GM21515 (cell line): ENCODE measurements at regions not wholly inside any gene's neighbourhood (a gene's known extent, or its start where the extent isn't known, plus 50 kb on each side); places are given as distances from the start of the nearest gene placed in this dataset.

Experiments used
- ATAC-seq: cut with Tn5 transposase; IDR thresholded peaks from one replicate; pipeline ENCODE4 v1.9.1; 2021; ENCODE audit not compliant: unreplicated experiment

DNA sequence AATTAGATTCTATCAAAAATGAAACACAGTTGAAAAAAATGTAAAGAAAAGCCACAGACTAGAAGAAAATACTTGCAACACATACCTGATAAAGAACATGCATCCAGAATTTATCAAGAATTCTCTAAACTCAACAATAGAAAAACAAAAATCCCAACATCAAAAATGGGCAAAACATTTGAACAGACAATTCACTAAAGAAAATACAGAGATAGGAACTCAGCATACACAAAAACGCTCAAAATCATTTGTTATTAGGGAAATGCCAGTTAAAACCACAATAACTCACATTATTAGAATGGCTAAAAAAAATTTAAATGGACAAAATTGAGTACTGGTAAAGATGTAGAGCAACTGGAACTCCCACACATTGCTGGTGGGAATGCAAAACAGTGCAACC lies 311.0 kb upstream of the PRDM1 start:
- ATAC-seq, result no peak

DNA sequence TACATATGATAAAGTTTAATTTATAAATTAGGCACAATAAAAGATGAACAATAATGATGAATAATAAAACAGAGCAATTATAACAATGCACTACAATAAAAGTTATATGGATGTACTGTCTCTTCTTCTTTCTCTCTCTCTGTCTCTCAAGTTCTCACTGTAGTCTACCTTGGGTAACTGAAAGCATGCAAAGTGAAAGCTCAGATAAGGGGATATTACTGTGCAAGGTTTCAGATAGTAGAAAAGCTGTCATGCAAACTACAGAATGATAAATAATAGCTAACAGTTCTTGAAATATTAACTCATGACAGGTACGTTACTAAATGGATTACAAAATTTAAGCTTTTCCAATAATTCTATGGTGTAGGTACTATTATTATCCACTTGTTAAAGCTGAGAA lies 311.9 kb upstream of the PRDM1 start:
- peak; percentile 61 for ATAC-seq

DNA sequence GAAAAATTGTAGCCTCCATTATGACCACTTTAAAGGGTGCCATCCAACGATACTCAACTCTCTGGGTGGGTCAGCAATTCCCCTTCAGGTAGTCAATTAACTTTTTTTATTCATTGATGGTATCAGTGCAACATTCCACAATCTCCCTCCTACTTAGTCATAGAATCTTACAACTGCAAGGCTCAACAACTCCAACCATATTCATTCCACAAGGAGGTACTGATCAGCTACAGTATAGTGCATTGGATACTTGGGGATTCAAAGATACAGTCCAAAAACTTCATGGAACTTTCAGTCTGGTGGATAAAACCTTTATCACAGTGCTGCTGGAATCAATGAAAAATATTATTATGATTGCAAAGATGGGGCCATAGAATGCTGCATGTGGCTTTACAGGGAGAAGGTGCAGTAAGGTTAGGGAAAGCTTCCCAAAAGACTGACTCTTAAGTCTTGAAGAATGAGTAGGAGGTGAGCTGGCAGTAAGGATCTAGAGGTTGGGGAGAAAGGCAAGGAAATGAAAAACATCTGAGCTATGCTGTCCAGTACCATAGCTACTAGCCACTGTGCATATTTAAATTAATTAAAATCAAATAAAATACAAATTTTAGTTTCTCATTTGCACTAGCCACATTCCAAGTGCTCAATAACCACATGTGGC lies 314.7 kb upstream of the PRDM1 start:
- no peak for ATAC-seq

DNA sequence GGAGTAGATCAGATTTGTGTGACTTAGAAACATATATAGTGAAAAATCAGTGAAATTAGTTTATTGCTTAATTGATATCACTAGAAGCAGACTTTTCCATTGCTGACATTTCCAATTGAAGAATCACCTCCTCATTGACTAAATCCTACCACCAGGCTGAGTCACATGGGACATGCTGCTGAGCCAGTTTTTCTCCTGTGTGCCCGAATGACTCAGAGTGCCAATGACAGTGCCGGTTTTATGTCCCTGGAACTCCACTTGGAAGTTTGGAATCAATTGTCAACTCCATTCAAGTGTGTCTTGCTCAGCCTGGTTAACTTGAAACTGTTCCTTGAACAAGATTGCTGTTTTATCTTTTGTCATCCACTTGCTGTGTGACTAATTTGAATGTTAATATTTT lies 316.1 kb upstream of the PRDM1 start:
- no peak for ATAC-seq

DNA sequence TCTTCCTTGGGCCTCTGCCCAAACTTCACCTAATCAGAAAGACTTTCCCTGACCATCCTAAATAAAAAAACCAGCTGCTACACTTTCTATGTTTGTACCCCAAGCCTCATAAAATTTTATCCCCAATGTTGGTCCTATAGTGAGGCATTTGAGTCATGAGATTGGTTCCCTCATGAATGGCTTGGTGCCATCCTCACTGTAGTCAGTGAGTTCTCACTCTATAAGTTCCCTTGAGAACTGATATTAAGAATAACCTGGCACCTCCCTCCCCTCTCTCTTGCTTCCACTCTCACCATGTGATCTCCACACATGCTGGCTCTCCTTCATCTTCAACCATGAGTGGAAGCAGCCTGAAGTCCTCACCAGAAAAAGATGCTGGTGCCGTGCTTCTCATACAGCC lies 316.9 kb upstream of the PRDM1 start:
- no peak for ATAC-seq

DNA sequence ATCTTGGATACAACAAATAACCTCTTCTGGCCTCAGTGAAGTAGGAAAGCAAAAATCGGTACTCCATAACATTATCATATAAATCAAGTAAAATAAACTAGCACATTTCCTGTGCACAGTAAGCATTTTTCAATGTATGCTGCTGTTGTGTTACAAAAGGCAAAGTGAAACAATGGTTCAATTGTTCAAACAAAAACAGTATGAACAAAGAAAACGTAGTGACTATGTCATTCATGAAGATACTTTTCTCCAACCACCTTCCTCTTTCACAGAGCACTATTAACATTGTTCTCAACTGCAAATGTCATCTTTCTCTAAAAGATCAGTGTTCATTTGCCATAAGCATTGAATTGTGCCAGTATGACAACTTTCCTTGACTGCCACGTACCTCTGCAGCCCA lies 318.6 kb upstream of the PRDM1 start:
- no peak for ATAC-seq

DNA sequence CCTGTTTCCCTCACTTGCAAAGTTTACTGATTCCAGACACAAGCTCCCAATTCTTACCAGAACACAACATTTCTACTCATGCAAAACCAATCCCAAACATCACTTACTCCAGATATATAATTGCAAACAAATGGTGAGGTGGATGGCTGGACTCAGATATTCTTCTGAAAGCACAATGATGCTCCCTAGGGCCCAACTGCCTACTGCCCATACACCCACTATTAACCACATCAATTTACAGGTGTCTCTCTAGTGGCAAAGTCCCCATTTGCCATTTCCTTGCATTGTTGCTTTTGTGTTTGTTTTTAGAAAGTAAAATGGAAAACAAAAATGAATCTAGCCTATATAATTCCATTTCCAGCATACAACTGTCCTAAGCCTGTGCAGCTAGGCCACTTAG lies 320.9 kb upstream of the PRDM1 start:
- ATAC-seq, result no peak

DNA sequence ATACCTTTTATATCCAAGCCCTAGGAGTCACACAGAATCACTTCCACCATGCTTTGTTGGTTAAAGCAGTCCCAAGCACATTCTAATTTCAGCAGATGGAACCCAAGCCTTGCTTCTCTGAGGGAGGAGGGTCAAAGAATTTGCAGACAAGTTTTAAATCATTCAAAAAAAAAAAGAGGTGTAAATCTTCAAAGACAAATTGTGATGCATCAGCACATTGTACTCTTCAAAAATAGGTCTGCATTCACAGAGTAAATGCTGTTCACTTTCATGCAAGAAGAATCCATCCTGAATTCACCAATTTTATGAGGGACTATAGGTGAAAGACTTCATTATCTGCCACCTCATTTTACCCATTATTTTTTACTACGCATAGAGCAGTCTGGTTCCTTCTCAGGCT lies 321.8 kb upstream of the PRDM1 start:
- ATAC-seq, result no peak

DNA sequence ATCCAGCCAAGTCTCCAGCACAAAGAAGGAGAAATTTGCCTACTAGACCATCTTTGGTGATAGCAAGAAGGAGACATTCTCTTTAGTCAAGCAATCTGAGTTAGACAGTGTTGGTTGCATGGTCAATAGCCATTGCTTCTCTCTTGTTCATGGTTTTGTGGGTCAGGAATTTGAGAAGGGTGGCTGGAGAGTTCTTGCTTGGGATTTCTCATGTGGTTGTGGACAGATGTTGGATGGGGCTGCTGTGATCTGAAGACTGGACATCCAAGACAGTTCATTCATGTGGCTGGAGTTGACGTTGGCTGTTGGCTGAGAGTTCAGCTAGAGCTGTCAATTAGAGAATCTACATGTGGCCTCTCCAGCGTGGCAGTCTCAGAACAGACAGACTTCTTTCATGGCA lies 322.3 kb upstream of the PRDM1 start:
- ATAC-seq, result no peak

DNA sequence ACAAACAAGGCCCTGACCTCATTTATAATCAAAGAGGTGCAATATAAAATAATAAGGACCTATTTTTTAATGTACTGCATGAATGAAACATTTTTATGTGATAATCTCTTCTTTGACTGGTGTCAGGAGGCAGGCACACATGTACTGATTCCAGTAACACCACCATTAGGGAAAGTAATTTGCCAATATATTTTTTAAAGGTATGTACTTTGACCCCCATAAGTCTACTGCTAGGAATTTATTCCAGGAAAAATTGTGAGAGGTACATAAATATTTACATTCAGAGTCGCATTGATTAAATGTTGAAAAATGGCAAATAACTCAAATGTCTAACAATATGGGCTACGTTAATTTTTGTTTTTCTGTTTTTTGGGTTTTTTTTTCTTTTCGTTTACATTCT lies 325.4 kb upstream of the PRDM1 start:
- no peak for ATAC-seq

DNA sequence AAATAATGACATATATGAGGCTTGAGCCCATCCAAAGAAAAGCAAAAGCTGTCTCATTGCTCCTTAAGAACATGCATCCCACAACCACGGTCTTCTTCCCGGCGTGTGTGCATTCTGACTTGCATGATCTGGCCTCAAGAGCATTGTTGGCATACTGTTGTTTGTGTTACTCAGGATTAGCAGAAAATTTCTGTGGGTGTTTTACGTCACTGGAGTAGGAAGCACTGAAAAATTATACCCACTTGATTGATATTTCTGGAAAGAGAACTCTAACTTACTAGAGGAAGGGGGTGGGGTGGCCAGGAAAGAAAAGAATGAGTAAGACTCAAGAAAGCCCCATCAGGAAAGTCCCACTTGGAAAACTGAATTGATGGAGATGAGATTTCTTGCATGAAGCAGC lies 326.2 kb upstream of the PRDM1 start:
- no peak for ATAC-seq

DNA sequence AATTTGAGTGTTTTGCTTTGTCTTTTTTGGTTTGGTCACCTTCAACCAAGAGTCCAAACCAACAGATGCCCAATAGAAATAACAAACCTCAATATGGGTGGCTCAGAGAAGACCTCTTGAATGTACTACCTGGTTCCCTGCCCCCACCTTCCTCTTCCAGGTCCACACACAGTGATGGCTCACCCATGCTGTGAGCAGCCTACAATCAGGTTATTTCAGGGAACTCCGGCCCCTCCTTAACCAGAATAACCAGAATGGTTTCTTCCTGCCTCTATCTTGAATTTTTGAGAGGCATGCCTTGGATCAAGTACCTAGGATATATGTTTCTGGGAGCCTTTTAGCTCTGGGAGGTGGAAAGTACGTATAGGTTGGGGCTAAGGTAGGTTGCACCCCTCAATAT lies 327.1 kb upstream of the PRDM1 start:
- ATAC-seq, result no peak

DNA sequence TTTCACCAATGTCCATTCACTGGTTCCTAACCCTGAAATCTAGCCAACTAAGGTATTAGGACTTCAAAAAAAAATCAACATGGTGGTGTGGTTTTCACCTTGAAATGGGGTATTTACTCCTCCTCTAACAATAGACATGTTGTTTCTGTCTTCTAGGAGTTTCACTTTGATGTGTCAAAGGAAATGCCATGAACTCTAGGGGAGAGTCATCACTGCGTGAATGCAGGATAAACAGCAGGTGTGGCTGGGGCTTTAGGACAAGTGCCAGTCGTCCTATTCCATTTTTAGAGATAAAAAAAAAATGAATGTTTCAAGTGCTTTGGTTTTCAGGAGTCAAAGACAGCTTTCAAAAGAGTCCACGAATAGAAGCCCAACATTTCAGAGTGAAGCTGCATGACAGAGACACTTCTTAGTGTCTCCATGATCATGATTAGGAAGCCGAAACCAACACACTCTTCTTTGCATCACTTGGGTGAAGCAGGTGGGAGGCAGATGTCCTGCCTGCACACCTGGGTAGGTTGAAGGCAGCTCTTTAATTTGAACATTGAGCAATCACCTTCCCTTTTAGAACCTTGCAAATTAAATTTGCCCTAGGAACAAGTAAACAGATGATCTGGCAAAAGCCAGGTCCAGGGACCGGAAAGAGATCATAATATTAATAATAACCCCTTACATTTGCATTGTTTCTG lies 328.5 kb upstream of the PRDM1 start:
- peak; percentile 95 for ATAC-seq

DNA sequence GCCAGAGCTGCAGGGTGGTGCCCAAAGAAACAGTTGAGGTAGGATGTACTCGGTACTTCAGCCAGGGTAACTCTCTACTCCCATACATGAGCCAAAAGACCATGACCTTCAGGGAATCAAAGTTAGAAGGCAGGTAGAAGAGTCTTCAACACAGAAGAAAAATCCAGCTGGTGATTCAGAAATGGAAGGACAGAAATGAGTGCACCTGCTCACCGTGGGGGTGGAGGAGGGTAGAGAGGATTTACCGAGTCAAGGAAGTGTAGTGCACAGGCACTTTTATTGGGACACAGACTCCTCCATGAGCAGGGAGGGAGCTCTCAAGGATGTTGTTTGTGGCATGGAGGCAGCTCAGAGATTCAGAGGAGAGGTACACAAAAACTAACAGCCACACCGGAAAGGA lies 330.3 kb upstream of the PRDM1 start:
- ATAC-seq, result no peak

DNA sequence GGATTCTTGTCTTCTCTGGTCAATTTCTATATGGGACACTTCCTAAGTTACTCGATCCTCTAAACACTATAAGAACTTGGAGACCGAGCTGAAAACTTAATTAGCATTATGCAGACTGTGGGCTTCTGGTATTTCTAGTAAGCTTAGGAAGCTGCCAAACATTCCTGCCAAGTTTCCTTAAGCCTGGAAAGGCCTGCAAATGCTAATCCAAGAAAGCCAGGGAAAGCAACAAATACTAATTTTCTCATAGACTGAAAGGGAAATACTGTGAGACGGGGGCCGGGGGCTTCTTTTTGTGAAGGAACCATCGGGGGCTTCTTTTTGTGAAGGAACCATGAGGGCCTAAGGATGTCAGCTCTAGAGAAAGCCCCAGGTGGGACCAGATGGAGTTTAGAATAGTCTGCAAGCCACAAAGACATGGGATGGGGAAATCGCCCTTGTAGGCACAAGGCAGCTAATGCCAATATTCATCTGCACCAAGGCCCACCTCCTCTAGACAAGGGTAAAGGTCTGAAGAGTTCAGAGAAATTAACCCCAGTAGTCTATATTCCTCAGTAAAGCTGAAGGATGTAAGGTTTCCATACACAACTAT lies 332.4 kb upstream of the PRDM1 start:
- ATAC-seq, result no peak

DNA sequence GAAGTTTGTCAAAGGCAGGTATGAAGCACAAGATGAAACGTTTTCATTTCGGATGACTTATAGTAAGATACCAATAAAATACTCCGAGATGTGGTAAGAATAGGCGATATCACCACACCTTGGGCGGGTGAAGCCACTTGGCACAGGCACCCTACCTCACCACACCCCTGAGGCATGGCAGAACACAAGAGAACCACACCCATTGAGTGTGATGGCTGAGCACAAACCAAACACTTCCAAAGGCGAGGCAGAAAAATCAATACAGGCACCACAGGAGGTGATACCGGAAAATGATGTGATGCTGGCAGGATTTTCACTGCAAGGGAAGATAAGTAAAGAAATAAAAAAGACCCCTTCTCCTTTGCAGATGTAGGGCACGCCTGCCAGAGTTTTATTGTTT lies 332.9 kb upstream of the PRDM1 start:
- no peak for ATAC-seq

DNA sequence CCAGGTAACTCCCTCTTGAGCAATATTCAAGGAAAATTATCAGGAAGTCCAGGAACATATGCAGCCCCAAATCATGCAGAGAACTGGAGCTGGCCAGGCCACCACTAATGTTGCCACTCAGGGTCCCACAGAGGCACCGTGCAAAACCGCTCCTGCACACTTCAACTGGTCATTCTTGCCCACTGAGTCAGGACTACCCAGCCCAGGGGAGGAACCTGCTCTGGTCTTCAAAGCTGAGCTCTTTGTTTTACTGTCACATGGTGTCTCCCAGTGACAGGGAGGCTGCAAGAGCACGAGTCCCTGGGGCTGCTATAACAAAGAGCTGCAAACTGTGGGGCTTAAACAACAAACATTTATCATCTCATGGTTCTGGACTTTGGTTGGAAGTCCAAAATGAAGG lies 336.0 kb upstream of the PRDM1 start:
- ATAC-seq, result no peak

DNA sequence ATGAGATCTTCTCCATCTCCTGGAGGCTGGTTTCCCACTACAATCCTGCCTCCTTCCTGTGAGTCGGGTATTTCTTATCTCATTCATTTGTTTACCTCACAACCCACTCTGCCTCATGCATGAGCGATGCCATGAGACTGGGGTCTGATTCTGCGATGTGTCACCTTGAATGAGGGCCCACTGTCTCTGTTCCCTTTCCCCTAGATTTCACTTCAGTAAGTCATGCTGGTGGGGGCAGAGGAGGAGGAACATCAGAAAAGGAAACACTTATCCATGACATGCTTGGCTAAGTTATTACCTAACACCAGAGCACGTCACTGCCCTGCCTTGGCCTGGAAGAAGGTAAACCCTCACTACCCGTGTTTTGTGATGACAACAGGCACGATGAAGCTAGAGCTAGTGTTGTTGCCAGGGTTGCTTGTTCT lies 337.4 kb upstream of the PRDM1 start:
- ATAC-seq, result no peak

DNA sequence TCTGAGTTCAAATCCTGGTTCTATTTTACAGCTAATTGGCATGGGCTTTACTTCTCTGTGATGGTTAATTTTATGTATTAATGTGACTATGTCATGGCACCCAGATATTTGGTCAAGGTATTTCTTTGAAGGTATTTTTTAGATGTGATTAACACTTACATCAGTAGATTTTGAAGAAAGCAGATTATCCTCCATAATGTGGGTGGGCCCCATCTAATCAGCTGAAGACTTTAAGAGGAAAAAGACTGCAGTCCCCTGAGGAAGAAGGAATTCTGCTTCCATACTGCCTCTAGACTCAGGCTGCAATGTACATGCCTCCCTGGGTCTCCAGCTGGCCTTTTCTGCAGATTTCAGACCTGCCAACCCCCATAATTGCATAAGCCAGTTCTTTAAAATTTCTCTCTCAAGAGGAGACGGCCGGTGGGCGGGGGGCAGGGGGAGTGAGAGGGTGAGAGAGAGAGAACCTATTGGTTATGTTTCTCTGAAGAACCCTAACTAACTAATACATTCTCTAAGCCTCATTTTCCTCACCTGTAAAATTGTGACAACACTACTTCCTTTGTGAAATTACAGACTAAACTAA lies 338.2 kb upstream of the PRDM1 start:
- no peak for ATAC-seq

DNA sequence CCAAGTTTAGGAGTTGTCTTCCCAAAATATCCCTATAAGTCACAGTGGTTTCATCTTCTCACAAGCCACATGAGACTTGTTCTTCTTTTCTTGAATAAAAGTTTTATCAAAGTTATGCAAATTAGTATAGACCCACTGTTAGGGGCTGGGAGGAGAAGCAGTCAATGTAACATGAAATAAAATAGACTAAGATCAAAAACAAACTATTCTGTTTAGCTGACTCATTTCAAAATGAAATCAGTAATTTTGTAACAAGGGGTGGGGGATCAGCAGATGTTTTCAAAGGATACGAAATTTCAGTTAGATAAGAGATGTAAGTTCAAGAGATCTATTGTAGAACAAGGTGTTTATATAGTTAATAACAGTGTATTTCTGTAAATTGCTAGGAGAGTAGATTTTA lies 339.6 kb upstream of the PRDM1 start:
- no peak for ATAC-seq

DNA sequence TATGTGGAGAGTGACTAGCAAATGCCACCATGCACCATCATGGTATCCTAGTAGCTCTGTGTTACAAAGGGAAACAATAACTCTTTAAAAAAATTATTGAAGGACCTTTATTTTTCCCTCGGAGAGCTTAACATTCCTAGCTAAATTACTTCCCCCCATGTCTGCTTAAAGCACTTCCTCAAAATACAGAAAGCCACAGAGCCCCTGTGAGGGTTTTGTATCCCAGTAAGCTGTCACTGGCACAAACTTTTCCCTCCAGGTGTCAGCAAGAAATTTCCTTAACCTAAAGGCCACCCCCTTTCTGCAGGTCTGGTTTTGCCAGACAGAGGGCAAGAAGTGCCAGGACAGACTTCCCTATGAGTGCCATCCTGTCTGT lies 340.0 kb upstream of the PRDM1 start:
- ATAC-seq, result no peak

DNA sequence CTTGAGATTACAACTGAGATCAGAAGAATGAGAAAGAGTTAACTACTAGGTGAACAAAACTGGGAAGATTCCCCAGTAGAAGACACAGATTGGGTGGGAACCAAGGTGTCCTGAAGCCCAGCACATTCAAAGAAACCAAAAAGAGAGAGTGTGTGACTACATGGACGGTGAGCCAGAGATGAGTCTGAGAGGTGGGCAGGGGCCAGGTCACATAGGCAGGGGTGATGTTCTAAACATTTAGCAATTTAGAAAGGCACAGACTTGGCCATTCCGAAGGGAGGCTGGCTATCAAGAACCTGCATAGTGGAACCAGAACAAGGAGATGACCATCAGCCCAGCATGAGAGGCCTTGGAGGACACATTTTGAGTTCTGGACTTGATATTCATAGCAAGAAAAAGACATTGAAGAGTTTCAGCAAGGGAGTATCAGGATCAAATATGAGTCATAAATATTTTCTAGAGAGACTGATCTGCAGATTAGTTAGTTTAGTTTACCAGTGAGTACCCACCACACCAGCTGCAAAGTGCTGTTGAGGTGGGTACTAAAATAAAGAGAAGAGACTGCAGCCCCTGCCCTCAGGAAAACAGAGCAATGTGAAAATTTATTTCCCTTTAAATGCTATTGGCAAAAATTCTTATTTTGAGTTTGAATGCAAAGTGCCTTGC lies 340.5 kb upstream of the PRDM1 start:
- ATAC-seq, result no peak
